GM19025 (cell line): ENCODE measurements at regions not wholly inside any gene's neighbourhood (a gene's known extent, or its start where the extent isn't known, plus 50 kb on each side); places are given as distances from the start of the nearest gene placed in this dataset.

ENCODE experiments used
- ATAC-seq: cut with Tn5 transposase; IDR thresholded peaks from one replicate; pipeline ENCODE4 v1.9.1; 2021; ENCODE audit warnings: mild to moderate bottlenecking, low read depth, moderate library complexity; ENCODE audit not compliant: unreplicated experiment

DNA sequence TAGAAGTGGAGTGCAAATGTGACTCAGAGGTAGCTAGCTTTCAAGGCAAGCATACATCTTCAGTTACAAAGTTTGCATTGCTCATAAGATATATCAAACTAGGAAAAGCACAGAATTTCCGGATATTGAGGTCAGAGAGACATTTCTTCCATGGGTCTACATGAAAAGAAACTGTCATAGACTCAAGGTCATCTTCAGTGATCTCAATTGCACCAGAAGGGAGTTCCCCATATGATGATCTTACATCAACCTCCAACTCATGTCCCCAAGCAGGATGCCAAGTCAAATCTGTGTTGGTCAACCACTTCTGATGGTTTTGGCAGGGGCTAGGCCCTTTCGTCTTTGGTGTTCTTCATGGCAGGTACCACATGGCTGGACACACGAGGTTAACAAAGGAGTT, 459.9 kb upstream of the MAF start:
- ATAC-seq, result no peak

DNA sequence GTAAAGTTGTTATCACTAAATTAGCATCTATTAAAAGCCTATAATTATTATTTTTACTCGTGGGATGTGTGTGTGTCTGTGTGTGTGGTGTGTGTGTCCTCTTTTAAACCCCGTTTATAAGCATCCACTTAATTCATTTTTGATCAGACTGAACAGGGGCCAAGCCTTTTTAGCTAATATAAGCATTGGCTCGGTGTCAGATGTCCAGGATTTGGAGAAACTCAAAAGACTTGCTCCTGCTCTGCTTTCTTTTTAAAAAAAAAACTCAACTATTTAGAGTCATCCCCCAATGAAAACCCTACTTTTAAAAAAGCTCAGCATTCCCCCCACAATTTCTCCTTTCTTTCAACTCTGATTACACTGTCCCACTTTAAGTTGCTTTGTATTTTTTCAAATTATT, 459.3 kb upstream of the MAF start:
- ATAC-seq, result no peak

DNA sequence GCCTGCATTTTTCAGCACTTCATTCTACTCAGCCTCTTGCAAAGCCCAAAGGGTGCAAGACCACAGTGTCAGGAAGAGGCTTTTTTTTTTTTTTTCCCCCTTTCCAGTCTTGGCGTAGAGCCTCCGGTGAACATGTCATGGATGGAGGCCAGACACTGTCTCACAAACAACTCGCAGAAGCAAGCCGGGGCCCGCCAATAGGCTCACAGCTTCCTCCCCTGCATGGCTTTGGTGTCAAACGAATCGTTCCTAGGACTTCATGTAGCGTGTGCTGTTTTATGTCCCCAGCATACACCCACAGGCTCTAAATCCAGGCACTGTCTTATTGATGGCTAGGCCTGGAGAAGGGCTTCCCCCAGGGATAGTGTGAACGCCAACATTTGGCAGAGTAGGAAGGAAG, 457.7 kb upstream of the MAF start:
- ATAC-seq, result no peak

DNA sequence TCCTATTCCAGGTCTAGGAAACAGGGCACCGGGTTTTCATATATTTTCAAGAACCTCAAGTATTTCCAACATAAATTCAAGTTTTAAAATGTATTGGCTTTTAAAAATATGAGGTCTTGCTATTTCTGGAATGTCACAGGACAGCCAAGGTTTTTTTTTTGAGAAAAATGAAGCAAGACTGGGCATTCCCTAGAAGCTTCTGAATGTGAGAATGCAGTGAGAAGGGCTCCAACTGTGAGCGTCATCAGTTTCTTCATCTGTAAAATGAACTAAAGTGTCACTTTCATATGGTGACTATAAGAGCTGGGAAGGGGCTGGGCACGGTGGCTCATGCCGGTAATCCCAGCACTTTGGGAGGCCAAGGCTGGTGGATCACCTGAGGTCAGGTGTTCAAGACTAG, 455.8 kb upstream of the MAF start:
- no peak for ATAC-seq

DNA sequence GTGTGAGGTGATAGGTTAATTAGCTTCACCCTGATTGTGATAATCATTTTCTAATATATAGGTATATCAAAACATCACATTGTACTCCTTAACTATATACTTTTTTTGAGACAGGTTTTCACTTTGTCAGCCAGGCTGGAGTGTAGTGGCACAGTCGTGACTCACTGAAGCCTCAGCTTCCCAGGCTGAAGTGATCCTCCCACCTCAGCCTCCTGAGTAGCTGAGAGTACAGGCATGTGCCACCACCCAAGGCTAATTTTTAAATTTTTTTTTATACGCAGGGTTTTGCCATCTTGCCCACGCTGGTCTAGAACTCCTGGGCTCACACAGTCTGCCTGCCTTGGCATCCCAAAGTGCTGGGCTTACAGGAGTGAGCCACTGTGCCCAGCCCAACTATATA, 455.3 kb upstream of the MAF start:
- ATAC-seq, result no peak

DNA sequence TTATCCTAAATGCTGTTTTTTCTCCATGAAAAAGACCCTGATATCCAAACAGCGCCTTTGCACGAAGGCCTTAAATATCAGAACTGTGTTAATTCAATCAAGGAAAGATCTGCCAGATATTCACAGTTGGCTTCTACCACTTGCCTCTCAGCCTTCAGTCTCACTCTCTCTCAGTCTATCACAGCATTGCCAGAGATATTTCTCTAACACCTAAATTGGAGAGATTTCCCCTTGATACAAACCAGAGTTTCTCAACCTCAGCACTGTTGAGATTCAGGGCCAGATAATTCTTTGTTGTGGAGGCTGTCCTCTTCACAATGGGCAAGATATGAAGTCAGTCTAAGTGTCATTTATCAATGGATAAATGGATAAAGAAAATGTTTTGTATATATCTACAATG, 454.1 kb upstream of the MAF start:
- no peak for ATAC-seq

DNA sequence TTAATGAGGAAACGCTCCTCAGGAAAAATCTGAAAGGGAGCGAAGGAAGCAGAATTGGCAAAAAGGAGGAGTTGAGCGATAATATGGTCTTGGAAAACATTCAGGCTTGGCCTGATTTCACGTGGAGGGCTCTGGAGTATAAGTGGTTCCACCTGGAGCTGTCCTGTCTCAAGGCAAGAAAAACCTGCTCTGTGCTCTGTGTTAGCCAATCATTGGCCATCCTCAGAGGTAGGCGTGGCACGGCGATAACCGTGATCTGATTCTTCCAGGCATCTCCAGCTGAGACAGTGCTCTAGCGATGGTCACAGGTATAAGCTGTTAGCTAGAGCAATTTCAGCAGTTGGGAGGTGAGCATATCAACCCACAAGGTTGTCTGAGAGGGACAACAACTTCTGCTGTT, 450.5 kb upstream of the MAF start:
- ATAC-seq, result no peak

DNA sequence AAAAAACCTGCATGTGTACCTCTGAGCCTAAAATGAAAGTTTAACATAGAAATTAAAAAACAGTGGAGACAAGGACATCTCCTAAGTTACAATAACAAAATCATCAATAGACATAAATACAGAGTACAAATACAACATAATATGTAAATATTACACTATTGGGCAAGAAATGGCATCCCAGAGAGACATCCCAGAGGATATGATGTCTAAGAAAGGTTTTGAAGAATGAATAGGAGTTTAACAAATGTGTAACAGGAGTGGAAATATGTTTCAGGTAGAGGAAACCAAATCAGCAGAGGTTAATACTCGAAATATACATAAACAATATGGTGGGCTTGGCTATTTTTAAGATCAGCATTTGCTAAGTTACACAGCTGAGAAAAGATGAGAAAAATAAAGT, 447.7 kb upstream of the MAF start:
- ATAC-seq, result no peak

DNA sequence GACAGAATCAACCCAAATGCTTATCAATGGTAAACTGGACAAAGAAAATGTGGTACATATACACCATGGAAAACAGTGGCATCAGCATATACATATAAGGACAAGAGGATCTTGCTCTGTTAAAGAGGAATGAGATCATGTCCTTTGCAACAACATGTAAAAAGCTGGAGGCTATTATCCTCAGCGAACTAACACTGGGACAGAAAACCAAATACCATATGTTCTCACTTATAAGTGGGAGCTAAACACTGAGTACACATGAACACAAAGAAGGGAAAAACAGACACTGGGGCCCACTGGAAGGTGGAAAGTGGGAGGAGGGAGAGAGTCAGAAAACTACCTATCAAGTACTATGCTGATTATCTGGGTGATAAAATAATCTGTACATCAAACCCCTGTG, 447.3 kb upstream of the MAF start:
- ATAC-seq, result no peak

DNA sequence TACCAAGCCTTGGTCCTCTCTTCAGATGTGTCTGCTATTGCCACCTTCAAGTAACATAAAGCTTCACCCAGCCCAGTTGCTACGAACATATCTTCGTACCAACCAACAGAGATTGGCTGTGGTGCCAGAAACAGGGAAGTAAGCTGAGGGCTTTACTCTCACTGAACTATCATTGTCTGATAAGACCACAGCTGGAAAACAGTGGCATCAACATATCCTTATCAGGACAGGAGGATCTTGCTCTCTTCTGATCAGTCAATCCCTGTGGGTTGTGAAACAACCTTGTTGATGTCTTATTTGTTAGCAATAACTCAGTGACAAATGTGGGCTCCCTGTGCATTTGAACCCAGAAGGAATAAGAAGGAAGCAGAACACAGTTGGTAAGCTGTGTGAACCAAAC, 446.3 kb upstream of the MAF start:
- ATAC-seq, result no peak

DNA sequence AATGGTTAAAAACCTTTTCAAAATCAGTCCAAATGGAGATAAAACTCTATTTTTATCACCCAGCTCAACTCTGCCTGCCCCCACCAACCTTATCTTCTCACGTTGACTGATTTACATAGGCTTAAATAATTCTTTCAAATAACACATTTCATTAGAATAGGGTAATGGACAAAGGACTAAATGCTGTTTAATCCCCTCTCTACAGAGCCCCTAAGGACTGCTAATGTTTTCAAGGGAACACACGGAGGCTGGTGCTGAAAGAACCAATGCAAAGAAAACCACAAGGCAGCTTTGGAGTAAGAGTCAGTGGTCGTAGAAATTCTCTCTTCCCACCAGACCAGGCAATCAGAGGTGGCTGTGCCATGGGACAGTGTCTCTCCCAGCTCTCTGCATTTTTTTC, 445.7 kb upstream of the MAF start:
- ATAC-seq, result no peak

DNA sequence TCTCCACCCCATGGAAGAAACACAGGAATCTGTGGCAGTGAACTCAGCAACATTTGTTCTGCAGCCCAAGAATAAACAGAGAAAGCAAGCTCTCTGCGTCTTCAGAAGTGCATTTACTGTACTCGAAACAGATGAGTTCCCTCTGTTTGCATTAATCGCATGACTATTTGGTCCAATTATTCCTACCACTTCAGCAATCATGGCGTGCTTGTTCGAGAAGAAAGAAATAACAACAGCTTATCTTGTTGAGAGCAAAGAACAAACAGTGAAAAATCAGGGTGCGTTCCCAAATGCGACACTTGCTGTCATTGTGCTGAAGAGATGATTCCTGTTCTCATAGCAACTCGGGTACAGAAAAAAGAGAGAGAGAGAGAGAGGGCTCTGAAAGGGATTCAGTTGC, 445.3 kb upstream of the MAF start:
- no peak for ATAC-seq

DNA sequence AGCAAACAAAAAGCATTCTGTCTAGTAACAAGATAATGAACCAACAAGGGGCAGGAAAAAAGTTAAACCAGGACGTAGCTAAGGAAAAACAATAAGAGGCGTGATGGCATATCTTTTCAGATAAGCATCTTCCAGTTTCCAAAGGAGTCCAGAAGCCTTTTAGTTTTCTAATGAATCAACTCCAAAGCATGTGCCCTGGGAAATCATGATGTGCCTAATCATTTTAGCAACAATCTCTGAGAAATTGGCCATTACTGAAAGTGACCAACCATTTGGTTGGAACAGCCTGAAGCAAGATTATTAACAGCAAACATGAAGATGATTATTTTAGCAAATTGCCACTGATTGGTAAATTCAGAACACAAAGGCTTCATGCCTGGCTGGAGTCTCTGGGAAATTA, 440.9 kb upstream of the MAF start:
- no peak for ATAC-seq

DNA sequence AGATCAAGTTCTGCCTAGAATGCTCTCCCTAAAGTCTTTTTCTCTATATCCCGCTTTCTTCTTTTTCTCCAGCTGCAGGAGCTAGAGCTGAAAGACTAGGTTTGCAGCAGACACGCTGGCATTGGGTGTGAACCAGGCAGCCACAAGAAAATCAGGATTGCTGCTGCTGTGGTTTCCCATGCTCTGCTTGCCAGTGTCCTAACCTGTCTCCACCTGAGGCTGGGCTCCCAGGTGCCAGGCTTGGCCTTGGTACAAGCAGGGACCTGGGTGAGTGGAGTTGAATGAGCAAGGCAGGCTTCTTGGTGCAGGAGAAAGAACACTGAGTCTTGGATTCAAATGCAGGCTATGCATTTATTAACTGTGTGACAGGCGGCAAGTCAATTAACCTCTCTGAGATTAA, 440.3 kb upstream of the MAF start:
- ATAC-seq, result no peak

DNA sequence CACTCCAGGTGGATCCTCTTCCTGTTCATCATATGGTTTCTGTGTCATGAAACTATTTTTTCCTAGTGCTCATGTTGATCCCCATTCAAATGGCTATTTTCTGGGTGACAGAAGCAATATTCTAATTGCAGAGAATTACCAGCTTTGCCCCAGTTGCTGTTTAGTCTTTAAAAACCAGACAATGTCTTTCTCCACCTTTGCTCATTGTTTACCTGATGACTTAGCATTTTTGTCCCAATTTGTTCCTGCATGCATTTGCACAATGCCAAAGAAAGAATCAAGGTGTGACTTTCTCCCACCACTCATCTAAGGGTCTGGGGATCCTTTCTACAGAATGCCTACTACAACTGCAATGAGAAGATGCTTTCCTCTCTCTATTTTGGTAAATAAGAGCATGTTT, 439.9 kb upstream of the MAF start:
- ATAC-seq, result no peak

DNA sequence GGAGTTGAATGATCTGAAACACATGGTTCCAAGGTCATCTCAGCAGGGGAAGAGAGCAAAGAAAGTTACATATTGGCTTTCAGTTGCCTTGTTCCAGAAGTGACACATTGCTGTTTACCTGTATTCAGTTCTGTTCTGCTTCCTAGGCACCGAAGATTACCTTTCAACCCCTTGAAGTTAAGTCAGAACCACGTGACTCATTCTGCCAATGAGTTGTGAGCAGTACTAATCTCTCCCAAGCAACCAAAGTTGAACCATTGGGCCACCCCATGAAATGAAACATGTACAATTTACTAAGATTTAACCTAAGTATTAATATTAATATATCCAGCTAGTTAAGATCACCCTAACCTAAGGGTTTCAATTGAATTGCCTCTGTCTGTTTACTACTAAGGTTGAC, 439.2 kb upstream of the MAF start:
- no peak for ATAC-seq

DNA sequence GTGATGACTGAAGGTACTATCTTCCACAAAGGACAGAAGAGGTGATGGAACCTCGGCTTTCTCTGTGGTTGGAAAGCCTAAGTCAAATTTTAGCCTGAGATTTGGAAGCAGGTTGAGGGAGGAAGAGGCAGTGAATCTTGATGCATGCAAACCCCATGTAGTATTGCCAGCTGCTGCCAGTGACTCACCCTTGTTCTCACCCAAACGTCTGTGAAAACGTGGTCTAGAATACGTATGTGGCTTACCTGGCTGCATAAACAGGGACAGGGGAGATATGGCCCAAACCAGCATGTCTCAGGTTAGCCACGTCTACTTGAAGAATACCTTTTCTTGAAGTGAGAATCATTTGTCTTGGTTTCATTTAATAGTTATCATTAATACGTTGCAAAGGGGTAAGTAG, 438.0 kb upstream of the MAF start:
- ATAC-seq, result no peak

DNA sequence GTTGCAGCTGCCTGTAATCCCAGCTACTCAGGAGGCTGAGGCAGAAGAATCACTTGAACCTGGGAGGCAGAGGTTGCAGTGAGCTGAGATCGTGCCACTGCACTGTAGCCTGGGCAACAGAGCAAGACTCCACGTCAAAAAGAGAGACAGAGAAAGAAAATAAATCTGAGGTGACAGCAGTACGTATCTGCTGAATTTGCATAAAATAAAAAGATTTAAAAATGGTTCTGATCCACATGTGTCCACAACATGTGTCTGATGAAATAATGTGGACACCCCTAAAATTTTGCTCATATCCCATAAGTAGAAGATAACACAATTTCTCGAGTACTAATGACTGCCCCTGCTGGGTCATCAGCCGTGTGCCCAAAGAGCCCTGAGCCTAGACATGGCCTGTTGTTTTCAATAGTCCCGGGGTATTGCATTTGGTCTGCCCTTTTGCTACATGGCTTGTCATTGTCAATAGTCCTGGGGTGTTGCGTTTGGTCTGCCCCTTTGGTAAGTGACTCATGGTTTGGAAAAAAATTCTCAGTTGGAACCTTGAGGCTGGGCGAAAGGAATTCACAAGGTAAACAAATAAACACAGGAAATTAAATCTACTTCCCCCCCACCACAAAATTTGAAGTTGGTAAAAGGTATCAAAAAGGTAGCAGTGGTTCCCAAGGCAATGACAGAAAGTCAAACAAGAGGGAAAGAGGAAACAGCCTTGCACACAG, 434.6 kb upstream of the MAF start:
- ATAC-seq, result no peak

DNA sequence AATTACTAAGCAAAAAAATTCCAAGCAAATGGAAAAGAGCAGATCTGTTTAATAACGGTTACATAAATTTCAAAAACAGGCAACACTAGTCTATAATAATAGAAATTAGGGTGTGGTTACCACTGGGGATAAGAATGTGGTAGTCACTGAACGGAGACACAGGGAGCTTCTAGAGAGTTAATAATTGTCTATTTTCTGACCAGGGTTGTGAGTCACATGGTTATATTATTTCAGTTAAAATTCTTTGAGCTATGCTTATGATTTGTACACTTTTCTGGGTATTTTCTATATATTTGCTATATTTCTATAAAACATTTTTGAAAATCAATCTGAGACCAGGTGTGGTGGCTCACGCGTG, 433.9 kb upstream of the MAF start:
- no peak for ATAC-seq

DNA sequence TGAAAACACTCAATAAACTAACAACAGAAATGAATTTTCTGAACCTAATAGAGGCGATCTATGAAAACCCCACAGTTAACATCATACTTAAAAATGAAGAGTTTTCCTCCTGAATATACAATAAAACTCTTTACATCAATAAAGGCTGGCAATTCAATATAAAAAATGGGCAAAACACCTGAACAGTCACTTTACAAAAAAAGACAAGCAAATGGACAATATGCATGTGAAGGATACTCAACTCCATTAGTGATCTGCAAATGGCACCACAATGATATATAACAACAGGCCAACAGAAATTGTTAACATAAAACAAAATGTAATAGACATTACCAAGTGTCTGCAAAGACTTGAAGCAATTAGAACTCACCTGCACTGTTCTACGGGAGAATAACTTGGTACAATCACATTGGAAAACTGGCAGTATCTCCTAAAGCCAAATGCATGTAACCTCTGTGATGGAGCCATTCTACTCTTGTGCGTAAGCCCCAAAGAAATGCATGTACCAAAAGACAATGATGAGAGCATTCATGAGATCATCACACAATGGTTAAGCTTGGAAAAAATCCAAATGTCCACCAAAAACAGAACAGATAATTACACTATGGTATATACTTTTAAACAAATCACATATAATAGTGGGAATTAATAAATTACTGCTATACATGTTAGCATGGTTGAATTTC, 433.4 kb upstream of the MAF start:
- no peak for ATAC-seq

DNA sequence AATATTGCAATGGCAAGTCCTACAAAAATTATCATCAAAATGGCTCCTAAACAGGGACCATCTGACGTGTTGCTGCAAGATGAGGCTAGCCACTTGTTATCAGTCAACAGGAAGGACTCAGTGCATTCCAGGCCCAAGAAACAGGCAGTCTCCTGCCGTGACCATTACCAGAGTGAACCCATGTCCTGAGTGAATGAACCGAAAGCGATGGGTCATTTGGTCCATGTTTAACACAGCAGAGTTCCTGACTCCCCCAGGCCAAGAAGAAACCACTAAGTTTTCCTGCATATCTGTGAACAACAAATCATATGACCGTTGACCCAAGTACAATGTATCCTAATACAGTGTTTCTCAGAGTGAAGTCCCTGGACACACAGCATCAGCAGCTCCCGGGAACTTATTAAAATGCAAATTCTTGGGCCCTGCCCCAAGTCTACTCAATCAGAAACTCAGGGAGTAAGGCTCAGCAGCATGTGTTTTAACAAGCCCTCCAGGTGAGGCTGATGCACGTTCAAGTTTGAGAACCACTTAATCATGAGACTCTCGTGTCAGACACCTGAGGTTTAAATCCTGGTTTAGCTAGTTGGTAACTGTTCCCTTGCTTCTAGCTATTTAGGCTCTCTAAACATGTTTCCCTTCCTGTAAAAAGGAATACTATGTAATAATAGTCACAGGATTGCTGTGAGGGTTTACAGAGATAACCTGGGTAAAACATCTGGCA, 429.4 kb upstream of the MAF start:
- ATAC-seq, result no peak

DNA sequence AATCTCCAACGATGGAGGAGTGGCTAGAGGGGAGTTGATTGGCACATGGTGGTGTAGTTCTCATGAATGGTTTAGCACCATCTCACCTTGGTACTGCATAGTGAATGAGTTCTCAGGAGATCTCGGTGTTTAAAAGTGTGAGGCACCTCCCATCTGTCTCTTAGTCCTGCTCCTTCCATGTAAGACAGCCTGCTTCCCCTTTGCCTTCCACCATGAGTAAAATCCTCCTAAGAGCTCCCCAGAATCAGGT, 428.8 kb upstream of the MAF start:
- ATAC-seq, result no peak
